SH-SY5Y (cell line): ENCODE measurements at regions not wholly inside any gene's neighbourhood (a gene's known extent, or its start where the extent isn't known, plus 50 kb on each side); places are given as distances from the start of the nearest gene placed in this dataset.

Source experiments
- GATA2 ChIP-seq: IDR thresholded peaks from 2 replicates; pipeline ENCODE4 v1.6.1; 2011; ENCODE audit warnings: mild to moderate bottlenecking, low read depth, low read length
- GATA3 ChIP-seq: IDR thresholded peaks from 2 replicates; pipeline ENCODE4 v1.6.1; 2011; ENCODE audit warnings: low read depth, mild to moderate bottlenecking, low read length, moderate library complexity

DNA sequence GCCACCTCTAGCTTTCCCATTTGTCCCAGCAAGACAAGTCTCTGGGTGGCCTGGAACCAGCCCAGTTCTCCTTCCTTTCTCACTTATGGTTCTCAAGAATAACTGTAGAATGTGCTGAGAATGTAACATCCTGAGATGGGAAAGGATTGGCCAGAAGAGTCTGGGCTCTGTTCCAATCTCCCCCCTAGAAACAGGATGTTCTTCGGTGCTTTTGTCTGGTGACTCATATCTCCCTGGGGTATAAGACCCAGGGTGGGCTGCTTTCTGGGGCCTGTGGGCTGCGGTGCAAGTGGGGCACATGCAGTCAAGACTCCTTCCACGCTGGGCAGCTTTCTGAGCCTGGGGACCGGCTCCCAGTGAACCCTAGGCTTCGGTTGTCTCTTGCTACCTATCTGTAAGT, 251.2 kb upstream of the POU3F1 start:
- TF ChIP-seq GATA3 (no peak), GATA2 (no peak)
